Ovary (tissue), 3 donors: ENCODE measurements at regions not wholly inside any gene's neighbourhood (a gene's known extent, or its start where the extent isn't known, plus 50 kb on each side); places are given as distances from the start of the nearest gene placed in this dataset.

Source experiments
- CTCF ChIP-seq, 3 donors: fragments of 450-650 bp in 2 of 3; fragments of 200-600 bp in 1 of 3; IDR thresholded peaks; one replicate each; pipeline versions ENCODE4 v1.5.1 to v1.8.0; 2016 to 2022; ENCODE audit warnings: antibody characterized with exemption in 3 of 3, mild to moderate bottlenecking in 1 of 3
- EP300 ChIP-seq: sonication (generic); formaldehyde crosslinking; IDR thresholded peaks from one replicate; pipeline ENCODE4 v1.6.1; 2017; ENCODE audit warnings: antibody characterized with exemption
- POLR2A ChIP-seq: fragments of 450-650 bp; IDR thresholded peaks from one replicate; pipeline ENCODE4 v1.6.1; 2017; ENCODE audit warnings: antibody characterized with exemption, mild to moderate bottlenecking, moderate library complexity
- donor health status: DM: no; HTN: no; CAD: no.

- no peak for TF ChIP-seq POLR2A
- no peak for TF ChIP-seq CTCF (IDR thresholded peaks at IDR 0.05)
- no peak for TF ChIP-seq EP300
Observed at GRCh38 chr10:21334891-21335696, 190.4 kb downstream of the SKIDA1 start.
